IPS DF 4.7 (cell line): ENCODE measurements at regions not wholly inside any gene's neighbourhood (a gene's known extent, or its start where the extent isn't known, plus 50 kb on each side); places are given as distances from the start of the nearest gene placed in this dataset.
"Not testable (repeated sequence)": the region's sequence is repeated elsewhere in the genome, so short reads cannot be mapped to it uniquely, and the experiment has no call there.

Experiments
- DNase-seq: peaks from one replicate; pipeline ENCODE4 v3.0.0-alpha.2; 2013; ENCODE audit warnings: low spot score; ENCODE audit errors: extremely low read depth

- DNase-seq: no peak
Observed at GRCh38 chr6:128738112-128738511, 144.8 kb upstream of the LAMA2 start.

GRCh38 chr6:128736780-128737179, 146.2 kb upstream of the LAMA2 start:
- no peak for DNase-seq

GRCh38 chr6:128731249-128732165, 151.4 kb upstream of the LAMA2 start:
- no peak for DNase-seq

GRCh38 chr6:128727500-128727899, 155.4 kb upstream of the LAMA2 start:
- no peak for DNase-seq

GRCh38 chr6:128725271-128726233, 157.4 kb upstream of the LAMA2 start:
- no peak for DNase-seq

GRCh38 chr6:128724738-128725137, 158.2 kb upstream of the LAMA2 start:
- DNase-seq: no peak

GRCh38 chr6:128723667-128724066, 159.3 kb upstream of the LAMA2 start:
- no peak for DNase-seq

- no peak for DNase-seq
Observed at GRCh38 chr6:128720891-128721290, 162.0 kb upstream of the LAMA2 start.

- DNase-seq: no peak
Observed at GRCh38 chr6:128719786-128720185, 163.2 kb upstream of the LAMA2 start.

GRCh38 chr6:128713461-128713860, 169.5 kb upstream of the LAMA2 start:
- no peak for DNase-seq

- DNase-seq: no peak
Observed at GRCh38 chr6:128712898-128713297, 170.0 kb upstream of the LAMA2 start.

- no peak for DNase-seq
Observed at GRCh38 chr6:128711149-128711548, 171.8 kb upstream of the LAMA2 start.

GRCh38 chr6:128710315-128710714, 172.6 kb upstream of the LAMA2 start:
- DNase-seq: no peak

- no peak for DNase-seq
Observed at GRCh38 chr6:128704601-128705000, 178.3 kb upstream of the LAMA2 start.

GRCh38 chr6:128703794-128704193, 179.1 kb upstream of the LAMA2 start:
- not testable (repeated sequence) for DNase-seq

GRCh38 chr6:128696691-128697689, 176.6 kb upstream of the PTPRK start:
- no peak for DNase-seq

- no peak for DNase-seq
Observed at GRCh38 chr6:128694303-128695009, 174.1 kb upstream of the PTPRK start.

- no peak for DNase-seq
Observed at GRCh38 chr6:128690063-128690462, 169.7 kb upstream of the PTPRK start.

GRCh38 chr6:128686084-128686483, 165.7 kb upstream of the PTPRK start:
- no peak for DNase-seq

- DNase-seq: no peak
Observed at GRCh38 chr6:128676456-128676855, 156.1 kb upstream of the PTPRK start.
